GM21619 (cell line): ENCODE measurements at regions not wholly inside any gene's neighbourhood (a gene's known extent, or its start where the extent isn't known, plus 50 kb on each side); places are given as distances from the start of the nearest gene placed in this dataset.
"Not testable (repeated sequence)": the region's sequence is repeated elsewhere in the genome, so short reads cannot be mapped to it uniquely, and the experiment has no call there.

ENCODE experiments used
- ATAC-seq: cut with Tn5 transposase; IDR thresholded peaks from one replicate; pipeline ENCODE4 v1.9.1; 2021; ENCODE audit not compliant: unreplicated experiment

GRCh38 chr12:25859976-25860375 is 98.5 kb upstream of the RASSF8 start:
- ATAC-seq, result no peak

- ATAC-seq, result no peak
Observed at GRCh38 chr12:25861226-25861625, 97.3 kb upstream of the RASSF8 start.

- ATAC-seq, result no peak
Observed at GRCh38 chr12:25864306-25865276, 93.9 kb upstream of the RASSF8 start.

- no peak for ATAC-seq
Observed at GRCh38 chr12:25866586-25867378, 91.7 kb upstream of the RASSF8 start.

- ATAC-seq, result no peak
Observed at GRCh38 chr12:25868193-25868592, 90.3 kb upstream of the RASSF8 start.

GRCh38 chr12:25872137-25872536 is 86.3 kb upstream of the RASSF8 start:
- ATAC-seq, result no peak

- no peak for ATAC-seq
Observed at GRCh38 chr12:25875661-25876060, 82.8 kb upstream of the RASSF8 start.

GRCh38 chr12:25876383-25877045 is 82.0 kb upstream of the RASSF8 start:
- ATAC-seq, result no peak

GRCh38 chr12:25877446-25877845 is 81.0 kb upstream of the RASSF8 start:
- no peak for ATAC-seq

- no peak for ATAC-seq
Observed at GRCh38 chr12:25882266-25882665, 76.2 kb upstream of the RASSF8 start.

GRCh38 chr12:25883026-25883916 is 75.2 kb upstream of the RASSF8 start:
- ATAC-seq, result no peak

GRCh38 chr12:25884024-25884919 is 74.2 kb upstream of the RASSF8 start:
- no peak for ATAC-seq

GRCh38 chr12:25884920-25885234 is 73.6 kb upstream of the RASSF8 start:
- ATAC-seq, result no peak

GRCh38 chr12:25886396-25886795 is 72.1 kb upstream of the RASSF8 start:
- ATAC-seq, result no peak

GRCh38 chr12:25887367-25887766 is 71.1 kb upstream of the RASSF8 start:
- ATAC-seq, result no peak

- no peak for ATAC-seq
Observed at GRCh38 chr12:25889185-25889584, 69.3 kb upstream of the RASSF8 start.

GRCh38 chr12:25891095-25891494 is 67.4 kb upstream of the RASSF8 start:
- ATAC-seq, result not testable (repeated sequence)

- ATAC-seq, result no peak
Observed at GRCh38 chr12:25894759-25895158, 63.7 kb upstream of the RASSF8 start.

GRCh38 chr12:25896981-25897380 is 61.5 kb upstream of the RASSF8 start:
- no peak for ATAC-seq
